Neural cell (in vitro differentiated cells): ENCODE measurements at regions not wholly inside any gene's neighbourhood (a gene's known extent, or its start where the extent isn't known, plus 50 kb on each side); places are given as distances from the start of the nearest gene placed in this dataset.

Experiments
- H2AFZ ChIP-seq: fragments of 200-600, 300-800 bp; sonication (generic), shearing (Covaris generic); 2 replicates; pipeline ENCODE4 v1.6.0; 2014; ENCODE audit warnings: low read depth, mild to moderate bottlenecking, antibody characterized with exemption, low read length, moderate library complexity
- H3F3A ChIP-seq: fragments of 200-600 bp; shearing (Covaris generic); 2 replicates; pipeline ENCODE4 v1.6.1; 2016; ENCODE audit warnings: mild to moderate bottlenecking, moderate library complexity, mixed read lengths, antibody characterized with exemption, low read length; ENCODE audit not compliant: insufficient read depth, poor library complexity, severe bottlenecking
- H3K27ac ChIP-seq: fragments of 200-600, 300-800 bp; sonication (generic), shearing (Covaris generic); 2 replicates; pipeline ENCODE4 v1.5.1; 2014; ENCODE audit warnings: mild to moderate bottlenecking, low read length, moderate library complexity
- H3K27me3 ChIP-seq: fragments of 300-800, 200-600 bp; sonication (generic), shearing (Covaris generic); 2 replicates; pipeline ENCODE4 v1.6.0; 2014; ENCODE audit warnings: mild to moderate bottlenecking, low read depth, low read length, moderate library complexity; ENCODE audit not compliant: insufficient read depth
- H3K36me3 ChIP-seq: fragments of 300-800, 200-600 bp; sonication (generic), shearing (Covaris generic); 2 replicates; pipeline ENCODE4 v1.5.1; 2014; ENCODE audit warnings: mild to moderate bottlenecking, antibody characterized with exemption, low read length, moderate library complexity; ENCODE audit not compliant: insufficient read depth
- H3K4me2 ChIP-seq: fragments of 300-800, 200-600 bp; sonication (generic), shearing (Covaris generic); 2 replicates; pipeline ENCODE4 v1.6.0; 2014; ENCODE audit warnings: mild to moderate bottlenecking, low read length
- H3K4me3 ChIP-seq: fragments of 300-800, 200-600 bp; sonication (generic), shearing (Covaris generic); 2 replicates; pipeline ENCODE4 v1.5.1; 2014; ENCODE audit warnings: mild to moderate bottlenecking, low read length, moderate library complexity
- H3K79me2 ChIP-seq: fragments of 200-600 bp; shearing (Covaris generic); replicated peaks from 2 replicates; pipeline ENCODE4 v1.6.0; 2014; ENCODE audit warnings: mild to moderate bottlenecking, low read length, moderate library complexity; ENCODE audit not compliant: insufficient read depth
- H3K9ac ChIP-seq: fragments of 300-800, 200-600 bp; sonication (generic), shearing (Covaris generic); 2 replicates; pipeline ENCODE4 v1.6.1; 2016; ENCODE audit warnings: mild to moderate bottlenecking, low read length, mixed read lengths
- H3K9me2 ChIP-seq: fragments of 200-600 bp; shearing (Covaris generic); 2 replicates; pipeline ENCODE4 v1.6.1; 2016; ENCODE audit warnings: mild to moderate bottlenecking, low read length, mixed read lengths; ENCODE audit not compliant: insufficient read depth
- H3K9me3 ChIP-seq: fragments of 200-600, 300-800 bp; sonication (generic), shearing (Covaris generic); 2 replicates; pipeline ENCODE4 v1.6.1; 2016; ENCODE audit warnings: mild to moderate bottlenecking, mixed run types, low read length, moderate library complexity, mixed read lengths
- H4K20me1 ChIP-seq: fragments of 200-600 bp; shearing (Covaris generic); 2 replicates; pipeline ENCODE4 v1.6.1; 2016; ENCODE audit warnings: mild to moderate bottlenecking, mixed run types; ENCODE audit not compliant: insufficient read depth
- EP300 ChIP-seq: fragments of 450-650 bp; conservative IDR thresholded peaks from 2 replicates; pipeline ENCODE4 v1.6.1; 2014; ENCODE audit warnings: antibody characterized with exemption, mild to moderate bottlenecking, moderate library complexity; ENCODE audit not compliant: poor library complexity, severe bottlenecking
- EZH2 ChIP-seq: fragments of 200-600, 300-800 bp; shearing (Covaris generic), sonication (generic); IDR thresholded peaks from 2 replicates; pipeline ENCODE4 v1.6.1; 2014; ENCODE audit warnings: antibody characterized with exemption, low read length, borderline replicate concordance, mild to moderate bottlenecking; ENCODE audit not compliant: insufficient read depth, poor library complexity, severe bottlenecking
- MXI1 ChIP-seq: fragments of 450-650 bp; conservative IDR thresholded peaks from 2 replicates; pipeline ENCODE4 v1.6.1; 2014; ENCODE audit warnings: antibody characterized with exemption, mild to moderate bottlenecking; ENCODE audit not compliant: poor library complexity, severe bottlenecking
- POLR2AphosphoS5 ChIP-seq: IDR thresholded peaks from 2 replicates; pipeline ENCODE4 v1.6.1; 2012
- RAD21 ChIP-seq: fragments of 450-650 bp; conservative IDR thresholded peaks from 2 replicates; pipeline ENCODE4 v1.6.1; 2014; ENCODE audit warnings: antibody characterized with exemption, mild to moderate bottlenecking, moderate library complexity
- SMC3 ChIP-seq: fragments of 450-650 bp; conservative IDR thresholded peaks from 2 replicates; pipeline ENCODE4 v1.6.1; 2014; ENCODE audit warnings: antibody characterized with exemption, mild to moderate bottlenecking, moderate library complexity; ENCODE audit not compliant: poor library complexity
- TAF1 ChIP-seq: IDR thresholded peaks from 2 replicates; pipeline ENCODE4 v1.6.1; 2012; ENCODE audit warnings: low read depth
- TF ChIP-seq, protein P1 (sequence below): IDR thresholded peaks from 2 replicates; pipeline ENCODE4 v1.6.1; 2012; ENCODE audit warnings: borderline replicate concordance
- TF ChIP-seq, protein P2 (sequence below): fragments of 450-650 bp; IDR thresholded peaks from 2 replicates; pipeline ENCODE4 v1.5.1; 2014; ENCODE audit warnings: antibody characterized with exemption, mild to moderate bottlenecking, moderate library complexity; ENCODE audit not compliant: poor library complexity, severe bottlenecking

DNA sequence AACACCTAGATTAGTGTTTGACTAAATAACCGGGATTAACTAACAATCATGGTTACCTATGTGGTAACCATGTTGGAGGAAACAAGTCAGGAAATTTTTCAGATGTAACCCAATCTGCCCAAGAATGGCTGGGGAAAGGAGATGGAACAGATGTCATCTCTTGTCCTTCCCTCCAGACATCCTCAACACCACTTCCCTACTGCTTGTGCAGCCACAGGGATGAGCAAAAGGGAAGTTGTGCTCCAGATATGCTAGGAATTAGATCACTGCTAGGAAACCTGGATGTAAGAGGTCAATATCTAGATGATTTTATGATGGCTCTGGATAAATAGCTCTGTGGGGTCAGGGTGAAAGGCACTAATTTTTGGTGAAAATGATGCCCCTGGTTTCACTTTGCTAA is 61.3 kb upstream of the ELL2 start:
- Histone ChIP-seq H3F3A (no peaks in the 10 kb centered on the region), H3K4me3 (no peak overlapping the region), H3K27ac (no peak overlapping the region), H4K20me1 (no peaks in the 10 kb centered on the region), H3K9me3 (no peaks in the 10 kb centered on the region), H3K4me2 (no peak overlapping the region), H2AFZ (no peak overlapping the region), H3K9me2 (no peaks in the 10 kb centered on the region), H3K79me2 (no peaks in the 10 kb centered on the region), H3K36me3 (no peaks in the 10 kb centered on the region), H3K9ac (no peak overlapping the region), H3K27me3 (no peaks in the 10 kb centered on the region)
- no peak for TF ChIP-seq EP300

DNA sequence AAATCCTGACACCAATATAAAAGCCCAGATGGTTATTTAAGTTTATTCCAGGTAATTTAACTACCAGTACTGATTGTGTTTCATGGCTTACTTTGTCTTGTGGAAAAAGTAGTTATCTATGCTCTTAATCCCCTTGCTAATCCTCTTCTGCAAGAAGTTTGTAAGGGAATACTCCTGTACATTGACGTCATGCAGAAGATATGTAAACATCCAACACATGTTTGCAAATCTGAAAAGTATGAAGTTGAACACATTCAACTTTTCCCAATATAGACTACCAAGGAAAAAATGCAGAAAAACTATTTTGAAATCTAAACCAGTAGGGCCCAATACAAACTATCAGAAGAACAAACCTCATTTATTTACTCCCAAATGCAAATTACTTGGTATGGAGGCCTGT is 56.3 kb upstream of the ELL2 start:
- H3K27ac ChIP-seq: no peak overlapping the region
- H3K79me2 ChIP-seq: no peaks in the 10 kb centered on the region
- H3K9ac ChIP-seq: no peak overlapping the region
- no peaks in the 10 kb centered on the region for H3F3A ChIP-seq
- no peaks in the 10 kb centered on the region for H3K27me3 ChIP-seq
- TF ChIP-seq EZH2 (no peak), POLR2AphosphoS5 (no peak), TAF1 (no peak), RAD21 (no peak), MXI1 (no peak), EP300 (no peak), SMC3 (no peak)
- TF ChIP-seq, protein P1, sequence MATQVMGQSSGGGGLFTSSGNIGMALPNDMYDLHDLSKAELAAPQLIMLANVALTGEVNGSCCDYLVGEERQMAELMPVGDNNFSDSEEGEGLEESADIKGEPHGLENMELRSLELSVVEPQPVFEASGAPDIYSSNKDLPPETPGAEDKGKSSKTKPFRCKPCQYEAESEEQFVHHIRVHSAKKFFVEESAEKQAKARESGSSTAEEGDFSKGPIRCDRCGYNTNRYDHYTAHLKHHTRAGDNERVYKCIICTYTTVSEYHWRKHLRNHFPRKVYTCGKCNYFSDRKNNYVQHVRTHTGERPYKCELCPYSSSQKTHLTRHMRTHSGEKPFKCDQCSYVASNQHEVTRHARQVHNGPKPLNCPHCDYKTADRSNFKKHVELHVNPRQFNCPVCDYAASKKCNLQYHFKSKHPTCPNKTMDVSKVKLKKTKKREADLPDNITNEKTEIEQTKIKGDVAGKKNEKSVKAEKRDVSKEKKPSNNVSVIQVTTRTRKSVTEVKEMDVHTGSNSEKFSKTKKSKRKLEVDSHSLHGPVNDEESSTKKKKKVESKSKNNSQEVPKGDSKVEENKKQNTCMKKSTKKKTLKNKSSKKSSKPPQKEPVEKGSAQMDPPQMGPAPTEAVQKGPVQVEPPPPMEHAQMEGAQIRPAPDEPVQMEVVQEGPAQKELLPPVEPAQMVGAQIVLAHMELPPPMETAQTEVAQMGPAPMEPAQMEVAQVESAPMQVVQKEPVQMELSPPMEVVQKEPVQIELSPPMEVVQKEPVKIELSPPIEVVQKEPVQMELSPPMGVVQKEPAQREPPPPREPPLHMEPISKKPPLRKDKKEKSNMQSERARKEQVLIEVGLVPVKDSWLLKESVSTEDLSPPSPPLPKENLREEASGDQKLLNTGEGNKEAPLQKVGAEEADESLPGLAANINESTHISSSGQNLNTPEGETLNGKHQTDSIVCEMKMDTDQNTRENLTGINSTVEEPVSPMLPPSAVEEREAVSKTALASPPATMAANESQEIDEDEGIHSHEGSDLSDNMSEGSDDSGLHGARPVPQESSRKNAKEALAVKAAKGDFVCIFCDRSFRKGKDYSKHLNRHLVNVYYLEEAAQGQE: no peak
- TF ChIP-seq, protein P2, sequence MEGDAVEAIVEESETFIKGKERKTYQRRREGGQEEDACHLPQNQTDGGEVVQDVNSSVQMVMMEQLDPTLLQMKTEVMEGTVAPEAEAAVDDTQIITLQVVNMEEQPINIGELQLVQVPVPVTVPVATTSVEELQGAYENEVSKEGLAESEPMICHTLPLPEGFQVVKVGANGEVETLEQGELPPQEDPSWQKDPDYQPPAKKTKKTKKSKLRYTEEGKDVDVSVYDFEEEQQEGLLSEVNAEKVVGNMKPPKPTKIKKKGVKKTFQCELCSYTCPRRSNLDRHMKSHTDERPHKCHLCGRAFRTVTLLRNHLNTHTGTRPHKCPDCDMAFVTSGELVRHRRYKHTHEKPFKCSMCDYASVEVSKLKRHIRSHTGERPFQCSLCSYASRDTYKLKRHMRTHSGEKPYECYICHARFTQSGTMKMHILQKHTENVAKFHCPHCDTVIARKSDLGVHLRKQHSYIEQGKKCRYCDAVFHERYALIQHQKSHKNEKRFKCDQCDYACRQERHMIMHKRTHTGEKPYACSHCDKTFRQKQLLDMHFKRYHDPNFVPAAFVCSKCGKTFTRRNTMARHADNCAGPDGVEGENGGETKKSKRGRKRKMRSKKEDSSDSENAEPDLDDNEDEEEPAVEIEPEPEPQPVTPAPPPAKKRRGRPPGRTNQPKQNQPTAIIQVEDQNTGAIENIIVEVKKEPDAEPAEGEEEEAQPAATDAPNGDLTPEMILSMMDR: no peak
- no peaks in the 10 kb centered on the region for H3K9me2 ChIP-seq
- H4K20me1 ChIP-seq: no peaks in the 10 kb centered on the region
- H3K36me3 ChIP-seq: no peaks in the 10 kb centered on the region
- H2AFZ ChIP-seq: no peak overlapping the region
- H3K4me3 ChIP-seq: no peak overlapping the region
- H3K9me3 ChIP-seq: no peaks in the 10 kb centered on the region
- no peak overlapping the region for H3K4me2 ChIP-seq

- H3K36me3 ChIP-seq: no peaks in the 10 kb centered on the region
- H3K9me3 ChIP-seq: no peaks in the 10 kb centered on the region
- no peaks in the 10 kb centered on the region for H3K9me2 ChIP-seq
- no peaks in the 10 kb centered on the region for H3K79me2 ChIP-seq
- no peak overlapping the region for H3K4me2 ChIP-seq
- H2AFZ ChIP-seq: no peak overlapping the region
- H3K27me3 ChIP-seq: no peaks in the 10 kb centered on the region
- no peak for TF ChIP-seq TAF1
- TF ChIP-seq POLR2AphosphoS5: no peak
- no peak for TF ChIP-seq EP300
- TF ChIP-seq MXI1: no peak
- TF ChIP-seq, protein P1: no peak
- TF ChIP-seq, protein P2: no peak
- TF ChIP-seq SMC3: no peak
- no peak for TF ChIP-seq EZH2
- no peak for TF ChIP-seq RAD21
- no peak overlapping the region for H3K4me3 ChIP-seq
- no peaks in the 10 kb centered on the region for H3F3A ChIP-seq
- H3K27ac ChIP-seq: no peak overlapping the region
- H4K20me1 ChIP-seq: no peaks in the 10 kb centered on the region
- H3K9ac ChIP-seq: no peak overlapping the region
Measured at GRCh38 chr5:96016216-96016615, 54.6 kb upstream of the ELL2 start.
